IMR-90 (cell line): ENCODE measurements at regions not wholly inside any gene's neighbourhood (a gene's known extent, or its start where the extent isn't known, plus 50 kb on each side); places are given as distances from the start of the nearest gene placed in this dataset.

Experiments
- ATAC-seq: fragments of 200-7000 bp; cut with Tn5 transposase; 2 replicates; pipeline ENCODE4 v1.9.1; 2020; ENCODE audit warnings: low read depth, mild to moderate bottlenecking, moderate library complexity
- BruUV-seq: library from RNA; stranded (reverse); fragments of 400-500 nt; replicated peaks from 2 replicates; lab custom pipeline; 2021; lab: Mats Ljungman, UMichigan
- CTCF ChIA-PET: fragments of 300-600 bp; formaldehyde crosslinking; extraction: SDS; loops from one replicate; lab custom pipeline; 2021; ENCODE audit warnings: antibody characterized with exemption; lab: Yijun Ruan, JAX
- POLR2A ChIA-PET: fragments of 300-600 bp; sonication (Branson Sonifier 250); formaldehyde crosslinking; loops from one replicate; lab custom pipeline; 2022; ENCODE audit warnings: antibody characterized with exemption; ENCODE audit not compliant: unreplicated experiment; lab: Charles Lee
- DNase-seq: peaks from one replicate; pipeline ENCODE4 v3.0.0; 2013
- H2AFZ ChIP-seq: replicated peaks from 2 replicates; pipeline ENCODE3; 2013; ENCODE audit warnings: low read length, mild to moderate bottlenecking; ENCODE audit not compliant: poor library complexity
- H2AK5ac ChIP-seq: 2 replicates; pipeline ENCODE4 v1.6.1; 2013; ENCODE audit warnings: low read depth, low read length, inconsistent platforms
- H2AK9ac ChIP-seq: replicated peaks from 2 replicates; pipeline ENCODE3; 2013; ENCODE audit warnings: mild to moderate bottlenecking, low read depth, low read length, moderate library complexity; ENCODE audit not compliant: poor library complexity
- H2BK120ac ChIP-seq: 2 replicates; pipeline ENCODE4 v1.6.1; 2013; ENCODE audit warnings: low read depth, low read length, inconsistent platforms
- H2BK15ac ChIP-seq: 3 replicates; pipeline ENCODE4 v1.6.1; 2013; ENCODE audit warnings: low read depth, low read length, inconsistent platforms
- H2BK20ac ChIP-seq: 2 replicates; pipeline ENCODE4 v1.6.1; 2013; ENCODE audit warnings: low read depth, mild to moderate bottlenecking, inconsistent platforms, low read length, moderate library complexity
- H2BK5ac ChIP-seq: 2 replicates; pipeline ENCODE4 v1.6.1; 2013; ENCODE audit warnings: mild to moderate bottlenecking, low read depth, low read length, inconsistent platforms; ENCODE audit not compliant: poor library complexity, severe bottlenecking
- H3K14ac ChIP-seq: replicated peaks from 2 replicates; pipeline ENCODE4 v1.6.1; 2013; ENCODE audit warnings: low read depth, low read length, inconsistent platforms
- H3K18ac ChIP-seq: 2 replicates; pipeline ENCODE4 v1.6.1; 2013; ENCODE audit warnings: low read depth, low read length, control low read depth
- H3K23ac ChIP-seq: 2 replicates; pipeline ENCODE4 v1.6.1; 2013; ENCODE audit warnings: low read depth, low read length, inconsistent platforms
- H3K27ac ChIP-seq: 2 replicates; pipeline ENCODE4 v1.5.1; 2013; ENCODE audit warnings: mild to moderate bottlenecking, control low read depth, low read length; ENCODE audit not compliant: insufficient read depth
- H3K27me3 ChIP-seq: 2 replicates; pipeline ENCODE4 v1.6.1; 2013; ENCODE audit warnings: low read length; ENCODE audit not compliant: control insufficient read depth, insufficient read depth
- H3K36me3 ChIP-seq: 2 replicates; pipeline ENCODE4 v1.6.1; 2013; ENCODE audit warnings: low read length, mixed read lengths; ENCODE audit not compliant: control insufficient read depth, insufficient read depth
- H3K4ac ChIP-seq: 2 replicates; pipeline ENCODE4 v1.6.1; 2013; ENCODE audit warnings: low read depth, low read length, inconsistent platforms
- H3K4me1 ChIP-seq: 2 replicates; pipeline ENCODE4 v1.6.1; 2013; ENCODE audit warnings: low read length, mixed read lengths; ENCODE audit not compliant: control insufficient read depth, insufficient read depth
- H3K4me2 ChIP-seq: 2 replicates; pipeline ENCODE4 v1.6.1; 2013; ENCODE audit warnings: low read depth, mild to moderate bottlenecking, control low read depth, low read length, moderate library complexity
- H3K4me3 ChIP-seq: 2 replicates; pipeline ENCODE4 v1.5.1; 2013; ENCODE audit warnings: low read depth, mild to moderate bottlenecking, control low read depth, low read length, moderate library complexity; ENCODE audit not compliant: insufficient read depth
- H3K56ac ChIP-seq: 2 replicates; pipeline ENCODE4 v1.6.1; 2013; ENCODE audit warnings: low read length, inconsistent platforms; ENCODE audit not compliant: insufficient read depth; ENCODE audit errors: extremely low read depth
- H3K79me1 ChIP-seq, 2 experiments: 2 replicates each; pipeline ENCODE4 v1.6.1; 2013; ENCODE audit warnings: low read length in 2 of 2, inconsistent platforms in 1 of 2, low read depth in 1 of 2
- H3K9ac ChIP-seq: 2 replicates; pipeline ENCODE4 v1.6.1; 2013; ENCODE audit warnings: low read depth, low read length, control low read depth
- H3K9me1 ChIP-seq: 2 replicates; pipeline ENCODE4 v1.6.1; 2013; ENCODE audit warnings: low read length, inconsistent platforms; ENCODE audit not compliant: insufficient read depth
- H3K9me3 ChIP-seq: 2 replicates; pipeline ENCODE4 v1.6.1; 2013; ENCODE audit warnings: low read length; ENCODE audit not compliant: control insufficient read depth, insufficient read depth
- H4K20me1 ChIP-seq: 2 replicates; pipeline ENCODE4 v1.6.1; 2013; ENCODE audit warnings: low read length, inconsistent platforms; ENCODE audit not compliant: insufficient read depth
- H4K5ac ChIP-seq: 2 replicates; pipeline ENCODE4 v1.6.1; 2013; ENCODE audit warnings: mild to moderate bottlenecking, low read depth, low read length, control low read depth
- H4K8ac ChIP-seq, 2 experiments: 2 replicates each; pipeline ENCODE4 v1.6.1; 2013; ENCODE audit warnings: low read depth in 2 of 2, low read length in 2 of 2, control low read depth in 1 of 2, inconsistent platforms in 1 of 2
- H4K91ac ChIP-seq: 2 replicates; pipeline ENCODE4 v1.6.1; 2013; ENCODE audit warnings: low read depth, low read length, inconsistent platforms; ENCODE audit not compliant: insufficient read depth
- CEBPB ChIP-seq: IDR thresholded peaks from 2 replicates; pipeline ENCODE4 v1.6.1; 2012; ENCODE audit warnings: low read depth, low read length, improper control_type of control experiment
- CHD1 ChIP-seq: IDR thresholded peaks from 2 replicates; pipeline ENCODE4 v1.6.1; 2012; ENCODE audit warnings: low read depth, low read length, improper control_type of control experiment
- MAZ ChIP-seq: IDR thresholded peaks from 2 replicates; pipeline ENCODE4 v1.6.1; 2012; ENCODE audit warnings: low read depth, mild to moderate bottlenecking, low read length, improper control_type of control experiment, moderate library complexity, borderline replicate concordance
- SMC3 ChIP-seq: fragments of 150-350 bp; IDR thresholded peaks from 2 replicates; pipeline ENCODE4 v1.6.1; 2016; ENCODE audit warnings: low read depth, mild to moderate bottlenecking, antibody characterized with exemption, low read length, moderate library complexity
- WGBS, 2 experiments: methylation state at CpG; one replicate each; pipeline versions ENCODE4 v1.1.5 to v1.1.7; 2013; ENCODE audit warnings: missing lambda C conversion rate in 2 of 2; ENCODE audit not compliant: insufficient read length in 1 of 2; ENCODE audit errors: extremely low coverage in 2 of 2; 5-methylcytosine and 5-hydroxymethylcytosine counted together
- dilution Hi-C: fragments of 300-500 bp; cut with HindIII; formaldehyde crosslinking; loops from one replicate; pipeline ENCODE4 v1.14.3; 2018; ENCODE audit warnings: low sequenced_read_pairs; ENCODE audit not compliant: unreplicated experiment
- in situ Hi-C: fragments of 300-500 bp; cut with MboI; formaldehyde crosslinking; loops from 3 replicates; pipeline ENCODE4 v1.14.3; 2019; ENCODE audit warnings: low sequenced_read_pairs, inconsistent platforms, mixed read lengths
- intact Hi-C: fragments of 100-400 bp; cut with micrococcal nuclease; formaldehyde crosslinking; loops from 2 replicates; pipeline ENCODE4 v1.10.0; 2022

DNA sequence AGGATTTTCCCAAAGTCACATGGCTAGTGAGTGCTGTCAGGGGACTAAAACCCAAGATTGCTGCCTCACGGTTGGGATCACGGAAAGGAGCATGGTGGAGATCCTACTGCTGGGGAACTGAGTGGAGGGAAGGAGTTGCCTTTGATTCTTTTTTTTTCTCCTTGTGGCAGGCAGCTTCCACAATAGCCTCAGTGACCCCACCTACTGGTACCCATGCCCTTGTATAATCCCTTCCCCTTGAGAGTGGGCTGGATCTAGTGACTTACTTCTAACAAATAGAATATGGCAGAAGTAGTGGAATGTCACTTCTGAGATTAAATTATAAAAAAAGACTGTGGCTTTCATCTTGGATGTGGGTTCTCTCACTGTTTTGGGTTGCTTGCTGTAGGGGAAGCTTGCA, 135.7 kb downstream of the DICER1 start:
- Histone ChIP-seq H3K23ac (no peak overlapping the region), H4K5ac (no peak overlapping the region), H3K14ac (no peak overlapping the region), H3K4ac (no peak overlapping the region), H3K4me1 (no peaks in the 10 kb centered on the region; the same call in 1 of the 2 replicates), H3K9me1 (no peaks in the 10 kb centered on the region), H2BK20ac (no peak overlapping the region), H2BK120ac (no peak overlapping the region), H3K4me2 (no peak overlapping the region), H4K20me1 (no peaks in the 10 kb centered on the region), H3K79me1 (no peaks in the 10 kb centered on the region), H3K27me3 (no peaks in the 10 kb centered on the region; the same call in 1 of the 2 replicates), H2BK5ac (no peak overlapping the region), H3K9me3 (peaks cover 2% of the 10 kb centered on the region; the same call in 1 of the 2 replicates), H2BK15ac (no peak overlapping the region), H3K4me3 (no peak overlapping the region), H3K36me3 (no peaks in the 10 kb centered on the region), H2AFZ (no peak overlapping the region), H2AK9ac (no peak overlapping the region), H4K91ac (no peak overlapping the region), H3K18ac (no peak overlapping the region), H3K9ac (no peak overlapping the region), H2AK5ac (no peak overlapping the region), H4K8ac (no peak overlapping the region), H3K56ac (no peak overlapping the region), H3K27ac (no peak overlapping the region)
- WGBS, 2 experiments, result no CpG with 5 or more reads among the region's 2 CpGs
- no TSS peak for BruUV-seq
- in situ Hi-C loops (no loop called here), dilution Hi-C loops (no loop called here), intact Hi-C loops (no loop called here)
- TF ChIP-seq CHD1 (no peak), MAZ (no peak), CEBPB (no peak), SMC3 (no peak)
- ATAC-seq (no peak), DNase-seq (no peak)
- POLR2A ChIA-PET, result no interaction called here
- CTCF ChIA-PET, result no interaction called here
